ENCODE measurements at regions not wholly inside any gene's neighbourhood (a gene's known extent, or its start where the extent isn't known, plus 50 kb on each side); places are given as distances from the start of the nearest gene placed in this dataset.

DNA sequence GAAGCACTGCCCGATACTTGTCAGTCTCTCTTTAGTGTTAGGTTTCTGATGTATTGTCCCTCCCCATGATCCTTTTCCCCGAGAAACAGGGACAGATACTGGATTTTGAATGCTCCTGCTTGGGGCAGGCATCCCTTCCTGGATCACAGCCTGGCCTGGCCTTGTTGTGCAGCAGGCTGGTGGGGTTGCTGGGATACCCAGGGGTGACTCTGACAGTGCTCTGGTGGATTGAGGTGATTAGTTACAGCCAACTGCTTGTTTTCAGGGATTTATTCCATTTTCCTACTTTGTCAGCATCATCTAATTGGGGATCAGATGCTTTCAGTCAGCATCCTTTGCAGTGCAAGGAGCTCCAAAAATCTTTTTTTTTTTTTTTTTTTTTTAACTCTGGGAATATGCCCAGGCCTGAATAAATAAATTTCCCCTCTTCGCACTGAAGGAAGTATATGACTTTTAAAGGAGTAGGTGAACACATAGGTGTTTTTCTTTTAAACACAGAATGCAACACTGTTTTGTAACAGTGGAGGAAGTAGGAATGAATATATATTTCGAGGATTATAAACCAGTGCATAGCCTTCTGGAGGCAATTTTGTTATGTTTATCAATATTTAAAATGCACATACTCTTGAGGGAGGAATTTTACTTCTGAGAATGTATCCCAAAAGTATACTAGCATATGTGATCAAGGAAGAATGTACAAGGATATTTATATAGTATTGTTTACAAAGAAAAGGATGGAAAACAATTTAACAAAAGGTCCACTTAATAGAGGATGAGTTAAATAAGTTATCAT lies 127.3 kb upstream of the ELL2 start:
- no peak for DNase-seq

- DNase-seq = no peak
Observed at GRCh38 chr5:96087939-96088338, 126.3 kb upstream of the ELL2 start.

- no peak for DNase-seq
Observed at GRCh38 chr5:96084874-96085506, 123.3 kb upstream of the ELL2 start.

- DNase-seq = no peak
Observed at GRCh38 chr5:96083361-96083881, 121.8 kb upstream of the ELL2 start.

GRCh38 chr5:96081276-96081858 lies 119.7 kb upstream of the ELL2 start:
- no peak for DNase-seq

DNA sequence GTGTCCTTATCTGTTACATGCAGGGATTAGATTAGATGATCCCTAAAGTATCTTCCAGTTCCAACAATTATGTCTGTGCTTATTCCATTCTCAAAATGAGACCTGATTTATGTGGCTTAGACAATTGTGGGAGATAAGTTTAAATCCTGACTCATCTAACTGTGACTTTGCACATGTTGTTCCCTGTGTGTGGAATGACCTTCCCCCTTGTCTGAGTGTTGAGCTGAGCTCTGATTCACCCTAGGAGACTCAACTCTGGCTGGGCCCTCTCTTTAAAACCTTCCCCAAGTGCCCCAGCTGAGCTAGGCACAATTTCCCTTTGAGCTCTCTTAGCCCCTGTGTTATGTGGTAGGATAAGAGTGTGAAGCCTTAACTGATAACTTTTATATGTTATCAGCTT lies 118.9 kb upstream of the ELL2 start:
- peak; percentile 25 for DNase-seq

DNA sequence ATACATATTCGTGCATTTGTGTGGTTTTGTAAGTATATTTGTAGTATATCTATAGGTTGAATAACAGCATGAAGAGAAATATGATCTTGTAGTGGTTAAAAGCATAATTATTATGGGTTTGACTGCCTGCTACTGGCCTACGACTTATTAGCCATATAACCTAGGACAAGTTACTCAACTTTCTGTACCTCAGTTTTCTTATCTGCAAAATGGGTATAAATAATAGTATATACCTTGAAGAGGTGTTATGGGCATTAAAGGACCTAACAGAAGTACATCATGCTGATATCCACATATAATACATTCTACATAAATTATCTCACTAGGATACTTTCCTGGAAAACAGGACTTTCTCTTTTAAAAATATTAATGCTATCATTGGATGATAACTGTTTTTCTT lies 118.3 kb upstream of the ELL2 start:
- no peak for DNase-seq

- DNase-seq = peak; percentile 88
Observed at GRCh38 chr5:96079075-96079474, 117.4 kb upstream of the ELL2 start.

GRCh38 chr5:96076451-96076850 lies 114.8 kb upstream of the ELL2 start:
- DNase-seq = no peak

- DNase-seq = no peak
Observed at GRCh38 chr5:96075579-96076289, 114.1 kb upstream of the ELL2 start.

- DNase-seq = no peak
Observed at GRCh38 chr5:96074870-96075269, 113.2 kb upstream of the ELL2 start.

DNA sequence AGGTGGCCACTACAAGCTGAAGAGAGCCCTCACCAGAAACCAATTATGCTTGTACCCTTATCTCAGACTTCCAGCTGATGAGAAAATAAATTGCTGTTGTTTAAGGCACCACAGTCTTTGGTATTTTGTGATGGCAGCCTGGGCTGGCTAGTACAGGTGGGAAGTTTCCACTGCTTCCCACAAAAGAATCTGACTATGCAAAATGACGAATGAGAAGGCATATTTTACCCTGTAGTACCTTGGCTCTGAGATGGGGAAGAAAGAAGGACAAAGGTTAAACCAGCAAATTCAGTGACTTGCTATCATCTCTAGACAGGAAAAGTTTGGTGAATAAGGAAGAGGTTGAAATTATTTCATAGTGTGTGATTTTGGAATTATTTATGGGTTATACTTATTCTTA lies 112.8 kb upstream of the ELL2 start:
- no peak for DNase-seq

DNA sequence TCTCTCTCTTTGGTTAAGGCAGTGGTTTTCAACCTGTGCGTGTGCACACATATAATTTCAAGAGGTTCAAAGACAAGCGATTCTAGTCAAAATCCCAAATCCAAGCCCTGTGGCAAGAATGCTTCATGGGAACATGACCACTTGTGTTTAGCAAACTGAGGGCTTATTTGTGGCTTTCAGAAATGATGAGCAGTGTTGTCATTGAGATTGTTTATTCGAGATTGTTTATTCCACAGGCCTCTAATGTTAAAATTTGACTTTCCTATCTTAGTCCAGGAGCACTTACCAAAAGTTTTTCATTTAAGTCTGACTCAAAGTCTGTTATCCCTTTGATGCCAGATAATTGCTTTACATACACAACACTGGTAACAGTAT lies 111.1 kb upstream of the ELL2 start:
- DNase-seq = no peak

DNA sequence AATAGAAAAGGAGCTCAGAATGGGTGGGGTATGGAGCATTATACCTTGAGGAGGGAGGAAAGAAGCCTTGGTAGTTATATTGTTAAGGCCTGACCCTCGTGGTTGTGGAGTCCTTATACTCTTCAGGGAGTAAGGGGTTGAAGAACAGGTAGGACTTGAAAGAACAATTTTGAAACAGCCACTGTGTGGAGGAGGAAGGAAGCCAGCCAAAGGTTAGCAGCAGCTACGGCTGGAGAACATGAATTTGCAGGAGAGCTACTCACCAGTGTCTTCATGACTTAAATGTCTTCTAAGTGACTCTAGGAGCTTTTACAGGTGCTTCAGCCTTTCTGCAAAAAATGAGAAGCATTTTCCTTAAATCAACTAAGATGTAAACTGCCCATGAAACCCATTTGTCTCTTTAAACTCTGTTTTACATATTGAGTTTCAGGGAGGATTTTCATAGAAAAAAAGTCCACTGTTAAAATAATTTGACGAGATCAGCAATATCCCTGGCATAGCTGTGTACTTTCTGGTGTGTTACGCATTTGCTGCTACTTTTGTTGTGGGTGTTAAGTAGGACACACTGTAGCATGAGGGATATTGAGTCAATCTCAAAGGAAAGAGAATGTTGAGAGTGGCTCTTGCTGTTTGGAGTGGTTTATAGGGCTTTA lies 110.6 kb upstream of the ELL2 start:
- DNase-seq = no peak

GRCh38 chr5:96070622-96071225 lies 109.1 kb upstream of the ELL2 start:
- no peak for DNase-seq

- peak; percentile 98 for DNase-seq
Observed at GRCh38 chr5:96067894-96068614, 106.4 kb upstream of the ELL2 start.

DNA sequence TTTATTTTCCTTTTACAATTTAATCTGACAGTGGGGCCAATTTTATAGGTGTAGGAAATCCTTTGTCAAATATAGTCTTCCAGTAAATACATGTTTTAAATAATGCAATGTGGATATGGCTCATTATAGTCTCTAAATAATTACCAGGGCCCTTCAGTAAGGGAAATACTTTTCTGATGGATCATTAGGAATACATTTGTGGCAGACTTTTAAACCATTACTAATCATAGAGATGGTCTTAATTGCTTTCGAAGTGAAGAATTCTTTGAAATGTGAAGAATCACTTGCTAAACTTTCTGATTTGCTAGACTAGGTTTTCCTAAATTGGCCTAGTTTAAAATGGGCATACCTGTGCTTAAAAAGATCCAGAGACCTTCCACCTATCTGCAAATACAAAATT lies 105.6 kb upstream of the ELL2 start:
- DNase-seq = peak; percentile 35

DNA sequence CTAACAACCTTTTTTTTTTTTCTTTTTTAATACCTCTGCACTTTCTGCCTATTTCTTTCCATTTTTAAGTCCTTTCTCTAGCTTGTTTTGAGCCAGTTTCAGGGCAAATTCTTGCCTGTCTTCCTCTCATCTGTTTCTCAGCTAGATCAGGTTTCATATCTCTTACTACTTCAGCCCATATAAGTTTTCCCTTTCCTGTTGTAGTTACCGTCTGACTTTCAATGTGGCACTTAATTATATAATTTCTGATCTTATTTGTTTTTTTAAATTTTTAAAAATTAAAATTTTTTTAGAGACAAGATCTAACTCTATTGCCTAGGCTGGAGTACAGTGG lies 104.7 kb upstream of the ELL2 start:
- no peak for DNase-seq

DNA sequence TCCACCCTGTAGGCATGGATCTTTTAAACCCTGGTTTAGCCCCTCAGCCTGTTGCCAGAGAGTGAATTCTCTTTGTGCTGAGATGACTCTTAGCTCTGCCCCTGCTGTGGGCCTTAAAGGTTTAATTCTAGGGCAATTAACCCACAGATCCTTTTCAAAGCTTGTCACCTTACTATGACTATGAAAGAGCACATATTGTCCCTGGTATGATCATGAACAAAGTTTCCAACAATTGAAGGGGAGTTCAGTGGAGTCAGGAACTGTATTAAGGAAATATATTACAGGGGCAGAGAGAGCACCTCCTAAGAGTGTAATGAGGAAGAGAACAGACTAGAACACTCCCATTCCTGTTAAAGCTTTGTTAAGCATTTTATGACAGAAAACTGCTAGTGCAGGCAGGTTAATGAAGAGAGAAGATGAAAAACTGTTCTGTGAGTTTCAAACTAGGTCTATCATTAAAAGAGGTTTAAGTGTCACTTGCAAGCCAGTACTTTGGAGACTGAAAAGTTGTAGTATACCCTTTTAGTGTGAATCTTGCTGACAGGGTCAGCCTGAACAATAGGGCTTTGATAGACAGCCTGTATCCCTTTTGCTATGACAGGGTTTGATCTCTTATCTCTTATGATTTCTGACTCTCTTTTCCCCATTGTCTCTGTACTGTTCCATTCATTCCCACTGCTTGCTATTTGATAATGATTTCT lies 104.2 kb upstream of the ELL2 start:
- DNase-seq = no peak

DNA sequence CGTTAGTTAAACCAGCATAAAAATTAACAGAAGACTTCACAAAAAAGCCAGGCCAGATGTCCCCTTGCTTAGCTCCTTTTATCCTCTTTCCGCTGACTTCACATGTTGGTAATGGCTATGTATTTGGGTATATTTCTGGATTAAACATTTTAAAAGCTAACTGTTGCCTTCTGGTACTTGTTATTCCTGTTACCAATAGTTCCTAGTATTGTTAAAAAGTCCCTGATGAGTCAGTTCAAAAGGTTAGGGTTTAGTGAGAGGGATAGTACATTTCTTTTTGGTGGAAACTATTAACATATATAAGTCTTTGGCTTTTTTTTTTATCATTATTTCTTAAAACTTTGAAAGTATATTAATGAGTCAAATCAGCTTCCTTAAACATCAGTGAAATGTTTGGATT lies 103.2 kb upstream of the ELL2 start:
- DNase-seq = peak; percentile 6

- DNase-seq = no peak
Observed at GRCh38 chr5:96062836-96063235, 101.2 kb upstream of the ELL2 start.
